ENCODE measurements at regions not wholly inside any gene's neighbourhood (a gene's known extent, or its start where the extent isn't known, plus 50 kb on each side); places are given as distances from the start of the nearest gene placed in this dataset.
A peak's percentile ranks its signal among the peaks of the same experiment; 100 is the strongest.

DNA sequence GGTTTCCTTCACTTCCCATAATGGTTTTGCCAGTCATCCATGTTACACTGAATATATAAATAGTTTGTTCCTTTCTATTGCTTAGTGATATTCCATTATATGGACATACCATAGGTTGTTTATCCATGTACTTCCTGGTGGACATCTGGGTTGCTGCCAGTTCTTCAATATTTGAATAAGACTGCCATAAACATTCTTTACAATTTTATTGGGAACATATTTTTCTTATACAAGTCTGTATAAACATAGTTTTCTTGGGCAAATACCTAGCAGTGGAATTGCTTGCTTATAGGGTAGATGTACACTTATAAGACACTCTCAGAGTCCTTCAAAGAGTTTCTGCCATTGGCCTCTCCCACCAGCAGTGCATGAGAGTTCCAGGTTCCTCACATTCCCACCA is 231.4 kb downstream of the OPA1 start:
- peaks cover 2% of the 10 kb centered on the region for H3K36me3 Mint-ChIP-seq
- no peak overlapping the region for H3K4me3 Mint-ChIP-seq
- H3K4me1 Mint-ChIP-seq: peaks cover 0 to 3% (median 1%) of the 10 kb centered on the region in 3 donors
- H3K27ac Mint-ChIP-seq: no peak overlapping the region
- no peaks in the 10 kb centered on the region for H3K9me3 Mint-ChIP-seq
- H3K27me3 Mint-ChIP-seq: peaks cover 4% of the 10 kb centered on the region

DNA sequence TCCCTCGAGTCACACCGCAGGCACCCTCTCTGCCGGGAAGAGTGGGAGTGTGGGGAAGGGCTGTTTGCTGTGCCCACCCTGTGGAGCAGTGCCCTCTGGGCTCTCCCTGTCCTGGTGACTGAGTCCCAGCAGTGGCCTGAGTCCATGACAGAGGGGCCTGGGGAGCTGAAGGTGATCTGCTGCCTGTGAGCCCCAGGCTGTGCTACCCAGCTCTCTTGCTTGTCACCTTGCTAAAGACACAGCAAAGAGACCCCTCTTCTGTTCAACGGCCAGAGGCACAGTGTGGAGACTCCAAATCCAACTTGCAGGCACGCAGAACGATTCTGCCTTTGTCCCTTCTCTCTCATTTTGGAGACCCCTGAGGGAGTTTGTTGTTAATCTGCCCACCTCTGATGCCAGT is 232.6 kb downstream of the OPA1 start:
- Mint-ChIP-seq H3K27me3 (peaks cover 4% of the 10 kb centered on the region), H3K4me3 (no peak overlapping the region), H3K9me3 (no peaks in the 10 kb centered on the region), H3K27ac (no peak overlapping the region), H3K4me1 (peaks cover 0 to 3% (median 3%) of the 10 kb centered on the region in 3 donors), H3K36me3 (peaks cover 2% of the 10 kb centered on the region)

DNA sequence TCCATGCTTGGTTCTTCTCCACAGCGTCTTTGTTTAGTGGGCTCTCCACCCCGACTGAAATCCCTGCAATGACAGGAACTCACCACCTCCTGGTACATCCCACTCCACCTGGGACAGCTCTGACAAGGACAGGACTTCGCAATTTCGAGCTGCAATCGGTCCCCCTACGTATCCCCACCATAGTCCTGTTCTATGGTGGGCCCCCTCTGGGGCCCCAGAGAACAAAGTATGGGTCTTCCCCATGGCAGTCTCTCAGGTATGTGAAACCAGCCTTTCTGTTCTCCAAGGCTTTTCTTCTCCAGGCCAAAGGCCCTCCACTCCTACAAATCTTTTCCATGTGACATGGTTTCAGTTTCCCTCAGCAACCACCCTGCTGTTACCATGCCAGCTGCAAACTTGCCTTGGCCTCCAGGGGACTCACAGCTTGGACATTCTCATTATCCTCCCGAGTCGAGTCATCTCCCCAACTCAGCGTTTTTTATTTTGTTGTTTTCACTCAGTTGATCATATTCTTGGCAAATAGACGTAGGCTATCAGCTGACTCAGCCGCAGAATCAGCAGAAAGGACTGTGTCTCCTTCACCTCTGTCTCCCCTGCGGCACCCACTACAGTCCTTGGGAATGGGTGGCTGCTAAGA is 233.3 kb downstream of the OPA1 start:
- no peak overlapping the region for H3K4me3 Mint-ChIP-seq
- no peaks in the 10 kb centered on the region for H3K36me3 Mint-ChIP-seq
- H3K4me1 Mint-ChIP-seq: peaks cover under 1 to 6% (median 4%) of the 10 kb centered on the region in 3 donors
- H3K27me3 Mint-ChIP-seq: no peaks in the 10 kb centered on the region
- no peaks in the 10 kb centered on the region for H3K9me3 Mint-ChIP-seq
- H3K27ac Mint-ChIP-seq: no peak overlapping the region

DNA sequence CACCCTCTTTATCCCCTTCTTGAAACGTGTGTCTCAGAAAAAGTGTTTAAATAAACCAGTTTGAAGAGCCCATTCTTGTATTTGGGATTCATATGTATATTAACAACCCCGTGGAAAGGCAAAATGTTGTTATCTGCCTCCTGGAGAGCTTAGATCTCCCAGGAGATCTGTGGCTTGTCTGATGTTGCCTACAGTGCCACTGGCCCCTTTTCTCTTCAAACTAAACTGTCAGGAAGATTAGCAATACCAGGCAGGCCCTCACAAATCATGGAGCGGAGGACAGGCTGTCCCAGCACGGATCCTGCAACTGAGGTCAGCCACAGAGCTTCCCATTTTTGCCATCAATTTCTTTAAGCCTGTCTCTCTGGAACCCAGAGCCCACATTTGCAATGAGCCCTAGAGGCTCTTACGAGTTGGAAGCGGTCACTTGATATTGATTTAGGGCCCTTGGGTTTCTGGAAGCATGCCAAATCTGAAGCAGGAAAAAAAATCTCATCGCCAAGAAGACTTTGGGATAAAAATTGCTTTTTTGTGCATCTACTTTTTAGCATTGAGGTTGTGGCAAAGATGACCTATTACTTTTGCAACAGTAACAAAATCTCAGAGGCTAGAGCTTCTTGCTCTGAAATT is 234.1 kb downstream of the OPA1 start:
- Mint-ChIP-seq H3K4me1 (peaks cover 9 to 12% (median 11%) of the 10 kb centered on the region in 3 donors), H3K27me3 (no peaks in the 10 kb centered on the region), H3K4me3 (no peak overlapping the region), H3K27ac (no peak overlapping the region), H3K36me3 (no peaks in the 10 kb centered on the region), H3K9me3 (no peaks in the 10 kb centered on the region)

DNA sequence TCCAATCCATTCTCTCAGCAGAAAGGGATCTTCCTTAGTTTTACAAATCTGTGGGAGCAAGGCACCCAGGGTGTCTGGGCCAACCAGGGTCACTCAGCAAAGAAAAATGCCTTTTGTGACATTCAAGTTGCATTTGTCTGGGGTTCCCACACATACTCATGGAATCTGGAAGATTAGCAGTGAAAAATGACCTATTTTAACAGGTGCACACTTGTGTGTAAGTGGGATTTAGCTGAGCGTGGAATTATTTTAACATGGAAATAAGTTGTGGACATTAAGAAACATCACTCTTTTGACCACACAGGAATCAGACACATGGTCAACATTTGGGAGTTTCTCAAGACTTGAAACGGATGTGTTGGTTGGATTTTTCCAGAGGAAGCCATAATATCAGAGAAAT is 234.9 kb downstream of the OPA1 start:
- H3K27me3 Mint-ChIP-seq: no peaks in the 10 kb centered on the region
- H3K27ac Mint-ChIP-seq: no peak overlapping the region
- no peak overlapping the region for H3K4me3 Mint-ChIP-seq
- no peaks in the 10 kb centered on the region for H3K9me3 Mint-ChIP-seq
- H3K36me3 Mint-ChIP-seq: no peaks in the 10 kb centered on the region
- H3K4me1 Mint-ChIP-seq: peaks cover 13 to 17% (median 14%) of the 10 kb centered on the region in 3 donors

DNA sequence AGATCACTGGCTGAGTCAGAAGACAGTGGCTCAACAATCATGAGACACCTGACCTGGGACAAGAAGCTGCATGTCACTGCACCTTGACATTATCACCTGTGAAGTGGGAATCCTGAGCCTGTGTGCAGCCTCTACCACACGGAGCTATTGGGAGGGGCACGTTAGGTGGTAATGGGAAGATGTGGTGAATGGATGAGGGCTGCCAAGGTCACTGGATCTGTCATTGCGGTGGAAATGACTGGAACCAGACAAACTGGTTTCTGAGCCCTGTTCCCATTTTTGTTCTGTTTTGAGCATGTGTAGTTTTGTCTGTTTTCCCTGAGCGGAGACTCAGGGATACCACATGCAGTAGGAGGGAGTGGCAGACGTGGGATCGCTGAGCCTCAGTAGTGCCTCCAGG is 235.5 kb downstream of the OPA1 start:
- H3K27ac Mint-ChIP-seq: peak overlapping the region in 1 of 3 donors; percentile 46
- H3K36me3 Mint-ChIP-seq: no peaks in the 10 kb centered on the region
- H3K4me1 Mint-ChIP-seq: peaks cover 14 to 21% (median 18%) of the 10 kb centered on the region in 3 donors
- no peaks in the 10 kb centered on the region for H3K27me3 Mint-ChIP-seq
- H3K9me3 Mint-ChIP-seq: no peaks in the 10 kb centered on the region
- no peak overlapping the region for H3K4me3 Mint-ChIP-seq

DNA sequence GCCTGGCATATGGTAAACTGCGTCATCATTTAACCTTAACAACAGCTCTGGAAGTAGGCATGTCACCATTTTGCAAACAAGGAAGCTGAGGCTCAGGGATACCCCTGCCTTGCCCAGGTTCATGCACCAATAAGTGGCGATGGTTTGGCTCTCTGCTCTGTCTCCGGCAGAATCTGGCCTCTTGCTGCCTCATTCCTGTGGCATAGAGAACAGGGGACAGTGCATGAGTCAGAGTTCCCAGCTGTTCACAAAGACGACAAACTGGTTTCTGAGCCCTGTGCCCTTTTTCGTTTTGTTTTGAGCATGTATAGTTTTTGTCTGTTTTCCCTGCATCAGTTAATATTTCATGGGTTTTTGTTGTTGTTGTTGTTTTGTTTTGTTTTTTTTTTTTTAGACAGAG is 236.8 kb downstream of the OPA1 start:
- Mint-ChIP-seq H3K36me3 (no peaks in the 10 kb centered on the region), H3K4me1 (peaks cover 14 to 25% (median 18%) of the 10 kb centered on the region in 3 donors), H3K27me3 (no peaks in the 10 kb centered on the region), H3K27ac (no peak overlapping the region), H3K9me3 (no peaks in the 10 kb centered on the region), H3K4me3 (no peak overlapping the region)

DNA sequence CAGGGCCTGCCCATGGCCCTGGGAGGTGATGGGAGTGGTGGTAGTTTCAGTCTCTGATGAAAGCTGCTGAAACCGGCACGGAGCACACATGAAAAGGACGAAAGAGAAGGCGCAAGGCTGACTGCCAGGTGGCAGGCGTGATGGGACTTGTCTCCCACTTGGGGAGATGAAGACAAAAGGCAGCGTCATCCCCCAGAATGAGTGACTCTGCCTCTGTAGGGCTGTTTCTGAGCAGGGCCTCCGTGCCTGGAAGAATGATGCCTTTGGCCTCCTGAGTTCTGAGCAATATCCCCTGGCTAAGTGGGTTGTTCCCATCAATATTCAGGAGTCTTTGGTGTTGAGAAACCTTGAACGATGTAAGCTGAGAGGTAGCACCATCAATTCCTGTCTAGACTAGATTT is 237.8 kb downstream of the OPA1 start:
- Mint-ChIP-seq H3K9me3 (no peaks in the 10 kb centered on the region), H3K27me3 (no peaks in the 10 kb centered on the region), H3K4me1 (peaks cover 14 to 25% (median 18%) of the 10 kb centered on the region in 3 donors), H3K36me3 (peaks cover 3% of the 10 kb centered on the region), H3K27ac (no peak overlapping the region), H3K4me3 (no peak overlapping the region)

DNA sequence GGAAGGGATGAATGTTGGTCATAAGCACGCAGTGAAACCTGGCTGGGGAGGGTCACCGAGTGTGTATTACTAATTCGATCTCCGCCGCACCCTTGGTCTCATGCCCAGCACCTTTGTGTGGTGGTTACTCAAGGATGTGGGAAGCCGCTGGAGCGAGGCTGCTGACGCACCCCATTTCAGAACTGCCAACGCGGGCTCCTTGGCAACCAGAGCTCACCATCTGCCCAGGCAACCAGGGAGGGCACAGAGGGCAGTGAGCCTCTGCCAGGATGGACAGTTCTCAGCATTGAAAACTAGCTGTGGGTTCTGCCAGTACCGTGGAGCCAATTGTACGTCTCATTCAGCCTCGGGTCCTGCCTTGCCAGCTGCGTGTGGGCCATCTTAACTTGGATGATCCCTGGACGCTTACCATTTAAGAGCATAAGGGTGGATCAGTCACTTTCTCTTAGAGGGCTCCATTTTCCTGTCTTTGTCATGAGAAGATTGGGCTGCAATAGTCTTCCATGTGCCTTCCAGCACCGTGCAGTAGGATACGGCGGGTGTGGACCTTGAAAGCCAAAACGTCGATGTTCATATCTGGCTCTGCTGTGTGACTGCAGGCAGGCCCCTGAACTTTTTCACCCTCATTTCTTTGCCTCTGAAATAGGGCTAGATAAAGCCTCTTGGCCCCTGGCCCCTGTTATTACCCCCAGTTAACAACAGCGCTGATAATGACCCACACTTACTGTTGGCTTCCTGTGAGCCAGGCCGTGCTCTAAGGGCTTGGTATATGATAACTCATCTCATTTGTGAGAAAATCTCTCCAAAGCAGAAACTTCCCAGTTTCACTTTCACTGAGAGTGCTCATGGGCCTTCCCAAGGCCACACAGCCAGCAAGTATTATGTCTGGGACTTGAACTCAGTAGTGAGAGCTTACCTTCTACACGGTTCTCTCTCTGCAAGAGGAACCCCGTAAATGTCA is 238.8 kb downstream of the OPA1 start:
- peaks cover 3% of the 10 kb centered on the region for H3K36me3 Mint-ChIP-seq
- no peaks in the 10 kb centered on the region for H3K9me3 Mint-ChIP-seq
- H3K27me3 Mint-ChIP-seq: no peaks in the 10 kb centered on the region
- peak overlapping the region; percentile 66 to 93 (median 88) for H3K27ac Mint-ChIP-seq
- H3K4me1 Mint-ChIP-seq: peaks cover 14 to 25% (median 21%) of the 10 kb centered on the region in 3 donors
- H3K4me3 Mint-ChIP-seq: peak overlapping the region in 2 of 4 donors; percentile 19 to 63

DNA sequence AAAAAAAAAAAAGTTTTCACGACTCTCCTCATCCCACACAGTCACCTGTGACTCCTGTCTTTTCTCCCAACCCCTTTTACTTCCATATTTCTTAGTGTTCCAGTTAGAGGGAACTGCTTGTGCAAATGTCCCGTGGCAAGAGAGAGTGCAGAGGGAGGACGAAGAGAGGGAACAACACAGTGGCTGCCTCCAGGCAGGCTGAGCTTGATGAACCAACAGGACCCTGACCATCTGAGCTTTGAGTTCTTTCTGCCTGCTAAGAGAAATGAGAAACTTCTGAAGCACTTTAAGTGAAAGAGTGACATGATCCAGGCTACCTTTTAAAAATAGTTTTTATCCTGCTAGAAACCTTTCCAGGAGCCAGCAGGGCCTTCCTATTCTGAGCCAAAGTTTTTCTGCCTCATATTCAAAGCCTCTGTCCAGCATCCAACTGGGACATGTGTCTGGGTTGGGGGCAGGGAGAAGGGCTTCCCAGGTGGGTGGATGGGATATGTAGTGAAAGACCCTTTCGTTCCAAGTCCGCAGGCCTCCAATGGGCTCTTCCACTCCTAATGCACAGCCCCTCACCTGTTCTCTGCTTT is 239.9 kb downstream of the OPA1 start:
- peaks cover 10 to 30% (median 25%) of the 10 kb centered on the region in 3 donors for H3K4me1 Mint-ChIP-seq
- H3K9me3 Mint-ChIP-seq: no peaks in the 10 kb centered on the region
- no peaks in the 10 kb centered on the region for H3K27me3 Mint-ChIP-seq
- peaks cover 3% of the 10 kb centered on the region for H3K36me3 Mint-ChIP-seq
- H3K27ac Mint-ChIP-seq: peak overlapping the region in 1 of 3 donors; percentile 13
- H3K4me3 Mint-ChIP-seq: peak overlapping the region in 2 of 4 donors; percentile 29 to 58

DNA sequence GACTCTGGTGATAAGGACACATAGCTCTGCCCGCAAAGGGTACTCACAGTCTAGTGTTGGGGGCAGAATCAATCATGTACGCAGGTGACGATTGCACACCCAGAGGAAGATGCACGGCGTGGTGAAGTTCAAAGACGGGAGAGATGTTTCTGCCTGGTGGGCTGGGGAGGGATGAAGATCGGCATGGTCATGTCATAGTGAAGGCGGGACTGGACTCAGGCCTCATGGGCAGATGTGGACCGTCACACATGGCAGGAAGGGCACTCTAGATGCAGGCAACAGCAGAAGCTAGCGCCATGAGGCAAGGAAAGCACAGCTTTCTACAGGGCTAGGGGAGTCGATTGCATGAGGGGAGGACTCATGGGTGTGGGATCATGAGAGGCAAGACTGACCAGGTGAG is 240.6 kb downstream of the OPA1 start:
- Mint-ChIP-seq H3K9me3 (no peaks in the 10 kb centered on the region), H3K27ac (no peak overlapping the region), H3K27me3 (no peaks in the 10 kb centered on the region), H3K36me3 (peaks cover 3% of the 10 kb centered on the region), H3K4me1 (peaks cover 16 to 36% (median 30%) of the 10 kb centered on the region in 3 donors), H3K4me3 (peak overlapping the region in 1 of 4 donors; percentile 41)

DNA sequence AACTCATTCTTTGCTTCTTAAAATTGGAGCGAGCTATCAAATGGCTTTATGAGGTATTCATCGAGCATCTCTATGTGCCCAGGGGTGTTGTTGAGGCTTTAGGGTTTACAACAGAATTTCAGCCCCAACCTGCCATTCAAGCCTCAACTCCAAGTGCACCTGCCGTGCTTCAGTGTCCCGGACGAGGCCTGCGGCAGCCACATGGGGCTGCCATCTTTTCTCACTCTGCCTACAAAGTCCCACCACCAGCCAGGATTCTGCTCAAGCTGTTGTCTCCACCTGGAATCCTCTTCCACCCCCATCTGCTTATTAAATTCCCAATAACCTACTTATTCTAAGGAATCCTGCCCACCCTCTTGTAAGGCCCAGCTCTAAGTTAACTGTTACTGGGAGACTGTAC is 242.4 kb downstream of the OPA1 start:
- Mint-ChIP-seq H3K27me3 (no peaks in the 10 kb centered on the region), H3K27ac (peak overlapping the region in 2 of 3 donors; percentile 19 to 48), H3K9me3 (no peaks in the 10 kb centered on the region), H3K36me3 (peaks cover 3% of the 10 kb centered on the region), H3K4me3 (no peak overlapping the region), H3K4me1 (peaks cover 18 to 36% (median 29%) of the 10 kb centered on the region in 3 donors)

DNA sequence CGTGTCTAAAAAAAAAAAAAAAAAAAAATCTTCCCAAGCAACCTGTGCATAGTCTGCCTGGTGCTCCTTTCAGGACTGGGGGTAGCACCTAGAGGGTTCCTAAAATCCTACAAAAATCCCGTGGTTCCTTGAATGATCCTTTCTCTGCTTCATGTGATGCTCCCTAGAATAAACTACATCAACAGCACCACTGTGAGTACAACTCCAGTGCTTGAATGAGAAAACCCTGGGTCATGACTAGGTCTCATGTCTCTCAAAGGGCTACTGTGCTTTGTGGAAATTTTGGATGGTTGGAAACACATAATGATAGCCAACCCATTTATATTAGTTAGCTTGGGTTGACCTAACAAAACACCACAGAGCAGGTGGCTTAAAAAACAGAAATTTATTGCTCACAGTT is 243.5 kb downstream of the OPA1 start:
- H3K4me1 Mint-ChIP-seq: peaks cover 24 to 38% (median 29%) of the 10 kb centered on the region in 3 donors
- no peaks in the 10 kb centered on the region for H3K27me3 Mint-ChIP-seq
- H3K4me3 Mint-ChIP-seq: no peak overlapping the region
- no peaks in the 10 kb centered on the region for H3K9me3 Mint-ChIP-seq
- peaks cover 4% of the 10 kb centered on the region for H3K36me3 Mint-ChIP-seq
- H3K27ac Mint-ChIP-seq: no peak overlapping the region

DNA sequence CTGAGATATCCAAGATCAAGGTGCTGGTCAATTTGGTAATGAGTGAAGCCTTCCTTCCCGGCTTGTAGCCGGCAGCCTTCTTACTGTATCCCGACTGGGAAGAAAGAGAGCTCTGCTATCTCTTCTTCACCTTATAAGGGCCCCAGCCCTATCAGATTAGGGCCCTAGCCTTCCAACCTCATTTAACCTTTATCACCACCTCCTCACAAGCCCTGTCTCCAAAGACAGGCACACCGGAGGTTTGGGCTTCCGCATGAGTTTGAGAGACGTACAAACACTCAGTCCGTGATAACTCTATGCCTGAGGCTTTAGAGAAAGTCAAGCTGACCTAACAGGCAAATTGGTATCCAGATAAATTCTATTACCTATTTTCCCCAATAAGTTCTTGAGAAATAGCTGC is 243.9 kb downstream of the OPA1 start:
- peaks cover 4% of the 10 kb centered on the region for H3K36me3 Mint-ChIP-seq
- no peak overlapping the region for H3K4me3 Mint-ChIP-seq
- peaks cover 25 to 38% (median 29%) of the 10 kb centered on the region in 3 donors for H3K4me1 Mint-ChIP-seq
- H3K9me3 Mint-ChIP-seq: no peaks in the 10 kb centered on the region
- no peaks in the 10 kb centered on the region for H3K27me3 Mint-ChIP-seq
- no peak overlapping the region for H3K27ac Mint-ChIP-seq

DNA sequence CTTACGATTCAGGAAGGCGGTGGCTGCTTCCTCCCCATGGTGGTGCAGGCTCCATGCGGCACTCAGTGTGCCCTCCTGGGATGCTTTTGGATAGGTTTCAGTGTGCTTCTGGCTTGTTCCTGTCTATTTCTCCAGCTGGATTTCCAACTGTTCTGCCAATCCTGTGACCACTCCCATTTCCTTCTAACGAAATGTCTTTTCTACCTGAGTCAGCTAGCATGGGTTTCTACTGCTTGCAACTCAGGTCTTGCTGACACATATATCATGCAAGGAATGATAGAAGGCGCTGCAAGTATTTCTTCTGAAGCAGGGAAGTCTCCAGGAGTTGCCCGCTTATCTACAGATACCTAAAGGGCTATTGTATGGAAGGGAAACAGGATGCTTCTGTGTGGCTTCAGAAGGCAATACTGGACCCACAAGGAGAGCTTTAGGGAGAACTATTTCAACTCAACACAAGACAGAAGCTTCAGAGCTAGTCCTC is 244.4 kb downstream of the OPA1 start:
- H3K9me3 Mint-ChIP-seq: no peaks in the 10 kb centered on the region
- H3K36me3 Mint-ChIP-seq: peaks cover 4% of the 10 kb centered on the region
- H3K4me3 Mint-ChIP-seq: no peak overlapping the region
- H3K27ac Mint-ChIP-seq: no peak overlapping the region
- H3K27me3 Mint-ChIP-seq: no peaks in the 10 kb centered on the region
- H3K4me1 Mint-ChIP-seq: peaks cover 25 to 38% (median 29%) of the 10 kb centered on the region in 3 donors

All from IgD-negative memory B cell (primary cell).